ENCODE measurements at regions not wholly inside any gene's neighbourhood (a gene's known extent, or its start where the extent isn't known, plus 50 kb on each side); places are given as distances from the start of the nearest gene placed in this dataset.

DNA sequence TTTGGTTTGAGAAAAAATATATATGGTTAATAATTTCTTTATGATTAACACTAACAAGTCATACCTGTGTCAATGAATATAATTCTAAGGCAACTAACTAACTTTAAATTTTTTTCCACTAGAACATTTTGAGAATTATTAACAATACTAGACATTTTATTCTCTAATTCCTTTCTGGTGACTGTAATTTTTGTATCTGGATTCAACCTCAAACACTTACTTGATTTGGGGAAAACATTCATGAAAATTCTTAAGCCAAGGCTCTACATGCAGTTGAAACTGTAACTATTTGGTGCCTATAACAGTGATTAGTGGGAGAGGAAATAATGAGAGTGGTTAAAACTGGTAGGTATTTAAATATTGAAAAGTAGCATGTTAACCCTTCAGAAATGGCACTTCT, 546.5 kb upstream of the KLHL29 start:
- Histone ChIP-seq H3K36me3 (ENCODE audit: control insufficient read depth, insufficient read depth, low read length) (no peaks in the 10 kb centered on the region), H3K27me3 (replicated peaks; ENCODE audit: control insufficient read depth, insufficient read depth, low read length) (no peaks in the 10 kb centered on the region), H3K4me3 (replicated peaks; ENCODE audit: low read depth, low read length) (no peak overlapping the region)
- TF ChIP-seq, protein P1, sequence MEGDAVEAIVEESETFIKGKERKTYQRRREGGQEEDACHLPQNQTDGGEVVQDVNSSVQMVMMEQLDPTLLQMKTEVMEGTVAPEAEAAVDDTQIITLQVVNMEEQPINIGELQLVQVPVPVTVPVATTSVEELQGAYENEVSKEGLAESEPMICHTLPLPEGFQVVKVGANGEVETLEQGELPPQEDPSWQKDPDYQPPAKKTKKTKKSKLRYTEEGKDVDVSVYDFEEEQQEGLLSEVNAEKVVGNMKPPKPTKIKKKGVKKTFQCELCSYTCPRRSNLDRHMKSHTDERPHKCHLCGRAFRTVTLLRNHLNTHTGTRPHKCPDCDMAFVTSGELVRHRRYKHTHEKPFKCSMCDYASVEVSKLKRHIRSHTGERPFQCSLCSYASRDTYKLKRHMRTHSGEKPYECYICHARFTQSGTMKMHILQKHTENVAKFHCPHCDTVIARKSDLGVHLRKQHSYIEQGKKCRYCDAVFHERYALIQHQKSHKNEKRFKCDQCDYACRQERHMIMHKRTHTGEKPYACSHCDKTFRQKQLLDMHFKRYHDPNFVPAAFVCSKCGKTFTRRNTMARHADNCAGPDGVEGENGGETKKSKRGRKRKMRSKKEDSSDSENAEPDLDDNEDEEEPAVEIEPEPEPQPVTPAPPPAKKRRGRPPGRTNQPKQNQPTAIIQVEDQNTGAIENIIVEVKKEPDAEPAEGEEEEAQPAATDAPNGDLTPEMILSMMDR (IDR thresholded peaks at IDR 0.05; ENCODE audit: insufficient read depth, low read length, poor library complexity, severe bottlenecking): no peak
- no peak for DNase-seq (ENCODE audit: extremely low read depth, insufficient read length)

GRCh38 chr2:22842205-22842869, 542.6 kb upstream of the KLHL29 start:
- no peak for DNase-seq (ENCODE audit: extremely low read depth, insufficient read length)
- Histone ChIP-seq H3K4me3 (replicated peaks; ENCODE audit: low read depth, low read length) (no peak overlapping the region), H3K36me3 (ENCODE audit: control insufficient read depth, insufficient read depth, low read length) (no peaks in the 10 kb centered on the region), H3K27me3 (replicated peaks; ENCODE audit: control insufficient read depth, insufficient read depth, low read length) (no peaks in the 10 kb centered on the region)
- TF ChIP-seq, protein P1 (IDR thresholded peaks at IDR 0.05; ENCODE audit: insufficient read depth, low read length, poor library complexity, severe bottlenecking): no peak

DNA sequence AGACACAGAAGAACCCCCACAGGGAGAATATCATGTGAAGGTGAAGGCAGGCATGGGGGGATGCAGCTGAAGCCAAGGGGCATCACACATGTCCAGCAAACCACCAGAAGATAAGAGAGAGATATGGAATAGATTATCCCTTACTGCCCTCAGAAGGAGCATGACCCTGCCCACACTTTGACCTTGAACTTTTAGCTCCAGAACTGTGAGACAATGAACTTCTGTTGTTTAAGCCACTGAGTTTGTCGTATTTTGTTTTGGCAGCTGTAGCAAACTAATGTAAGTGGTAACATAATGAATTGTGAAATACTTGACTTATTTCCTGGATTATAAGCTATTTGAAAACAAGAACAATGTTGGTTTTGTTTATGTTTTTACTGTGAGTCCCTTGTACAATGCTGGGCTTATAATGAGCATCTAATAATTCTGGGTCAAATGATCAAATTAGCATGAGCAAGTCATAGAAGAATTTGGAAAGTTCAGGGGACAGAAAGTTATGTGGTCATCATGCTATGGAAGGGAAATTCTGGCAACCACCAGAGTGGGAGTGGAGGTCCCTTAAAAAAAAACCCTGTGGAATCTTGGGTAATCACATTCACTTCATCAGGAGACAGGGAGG, 541.0 kb upstream of the KLHL29 start:
- no peaks in the 10 kb centered on the region for H3K27me3 ChIP-seq (replicated peaks; ENCODE audit: control insufficient read depth, insufficient read depth, low read length)
- TF ChIP-seq, protein P1 (IDR thresholded peaks at IDR 0.05; ENCODE audit: insufficient read depth, low read length, poor library complexity, severe bottlenecking): no peak

GRCh38 chr2:22850310-22850709, 534.7 kb upstream of the KLHL29 start:
- H3K36me3 ChIP-seq (ENCODE audit: control insufficient read depth, insufficient read depth, low read length): no peaks in the 10 kb centered on the region

More for the DNA sequence above, 541.0 kb upstream of the KLHL29 start:
- no peak for DNase-seq (ENCODE audit: extremely low read depth, insufficient read length)
- no peak overlapping the region for H3K4me3 ChIP-seq (replicated peaks; ENCODE audit: low read depth, low read length)
- H3K36me3 ChIP-seq (ENCODE audit: control insufficient read depth, insufficient read depth, low read length): no peaks in the 10 kb centered on the region

GRCh38 chr2:22854588-22854987, 530.4 kb upstream of the KLHL29 start:
- no peak overlapping the region for H3K4me3 ChIP-seq (replicated peaks; ENCODE audit: low read depth, low read length)
- no peaks in the 10 kb centered on the region for H3K27me3 ChIP-seq (replicated peaks; ENCODE audit: control insufficient read depth, insufficient read depth, low read length)
- no peak for DNase-seq (ENCODE audit: extremely low read depth, insufficient read length)
- no peaks in the 10 kb centered on the region for H3K36me3 ChIP-seq (ENCODE audit: control insufficient read depth, insufficient read depth, low read length)
- TF ChIP-seq, protein P1 (IDR thresholded peaks at IDR 0.05; ENCODE audit: insufficient read depth, low read length, poor library complexity, severe bottlenecking): no peak

More at GRCh38 chr2:22850310-22850709, 534.7 kb upstream of the KLHL29 start:
- TF ChIP-seq, protein P1 (IDR thresholded peaks at IDR 0.05; ENCODE audit: insufficient read depth, low read length, poor library complexity, severe bottlenecking): no peak
- no peak for DNase-seq (ENCODE audit: extremely low read depth, insufficient read length)
- Histone ChIP-seq H3K27me3 (replicated peaks; ENCODE audit: control insufficient read depth, insufficient read depth, low read length) (no peaks in the 10 kb centered on the region), H3K4me3 (replicated peaks; ENCODE audit: low read depth, low read length) (no peak overlapping the region)
